HepG2 (cell line): ENCODE measurements at regions not wholly inside any gene's neighbourhood (a gene's known extent, or its start where the extent isn't known, plus 50 kb on each side); places are given as distances from the start of the nearest gene placed in this dataset.

Experiments used
- ATAC-seq: fragments of 200-7000 bp; cut with Tn5 transposase; 3 replicates; pipeline ENCODE4 v1.9.1; 2020; ENCODE audit warnings: mild to moderate bottlenecking, moderate library complexity
- BruUV-seq: library from RNA; stranded (reverse); fragments of 400-500 nt; replicated peaks from 2 replicates; lab custom pipeline; 2021; lab: Mats Ljungman, UMichigan
- CTCF ChIA-PET: fragments of 300-600 bp; formaldehyde crosslinking; extraction: SDS; loops from one replicate; lab custom pipeline; 2021; ENCODE audit warnings: low total read pairs, inconsistent platforms, low intra/inter-chr PET ratio; lab: Yijun Ruan, JAX
- POLR2A ChIA-PET: fragments of 350-600 bp; sonication (Branson Sonifier 250); formaldehyde crosslinking; loops from one replicate; lab custom pipeline; 2020; ENCODE audit warnings: antibody characterized with exemption, inconsistent platforms; lab: Yijun Ruan, JAX
- DNase-seq: peaks from one replicate; pipeline ENCODE4 v3.0.0-alpha.2; 2015; ENCODE audit warnings: low spot score
- FAIRE-seq: peaks from 3 replicates; lab custom pipeline; 2011; peaks lifted over from hg19 to GRCh38; lab: Jason Lieb, UNC
- H2AFZ ChIP-seq: one replicate; pipeline ENCODE4 v1.6.1; 2011; ENCODE audit warnings: low read length, inconsistent platforms
- H3K27ac ChIP-seq: fragments of 300-600 bp; 3 replicates; pipeline ENCODE4 v1.8.0; 2011; ENCODE audit warnings: mixed run types, mild to moderate bottlenecking, mixed read lengths, low read length, inconsistent platforms; ENCODE audit not compliant: insufficient read depth; ENCODE audit errors: extremely low read length
- H3K27me3 ChIP-seq, 2 experiments: fragments of 200-600 bp in 1 of 2; 2 replicates in 1 of 2; 3 replicates in 1 of 2; pipeline versions ENCODE4 v1.6.0 to v1.8.0; 2011; ENCODE audit warnings: low read length in 2 of 2, mild to moderate bottlenecking in 2 of 2, moderate library complexity in 2 of 2, inconsistent platforms in 1 of 2; ENCODE audit not compliant: insufficient read depth in 2 of 2, control insufficient read depth in 1 of 2
- H3K36me3 ChIP-seq, 2 experiments: fragments of 200-600 bp in 1 of 2; replicated peaks in 1 of 2; 2 replicates in 1 of 2; 3 replicates in 1 of 2; pipeline versions ENCODE4 v1.5.1 to v1.8.0; 2011; ENCODE audit warnings: low read length in 2 of 2, inconsistent platforms in 1 of 2; ENCODE audit not compliant: insufficient read depth in 2 of 2, control insufficient read depth in 1 of 2
- H3K4me1 ChIP-seq: 2 replicates; pipeline ENCODE4 v1.5.1; 2012; ENCODE audit warnings: low read length, inconsistent platforms; ENCODE audit not compliant: insufficient read depth
- H3K4me2 ChIP-seq: 2 replicates; pipeline ENCODE4 v1.6.0; 2011; ENCODE audit warnings: low read depth, low read length, inconsistent platforms
- H3K4me3 ChIP-seq, 3 experiments: fragments of 200-600 bp in 1 of 3; sonication (generic), shearing (Covaris generic) in 1 of 3; replicated peaks in 1 of 3; 2 replicates each; pipeline ENCODE4 v1.5.1; 2011 to 2016; ENCODE audit warnings: low read length in 3 of 3, inconsistent platforms in 2 of 3, low read depth in 2 of 3, mild to moderate bottlenecking in 2 of 3, control low read depth in 1 of 3, mixed read lengths in 1 of 3; ENCODE audit not compliant: insufficient read depth in 1 of 3
- H3K79me2 ChIP-seq: one replicate; pipeline ENCODE4 v1.6.1; 2011; ENCODE audit warnings: low read length, inconsistent platforms; ENCODE audit not compliant: insufficient read depth
- H3K9ac ChIP-seq: 2 replicates; pipeline ENCODE4 v1.6.0; 2011; ENCODE audit warnings: mild to moderate bottlenecking, low read depth, low read length, inconsistent platforms; ENCODE audit not compliant: insufficient read depth
- H3K9me3 ChIP-seq: 2 replicates; pipeline ENCODE4 v1.5.1; 2012; ENCODE audit warnings: mild to moderate bottlenecking, low read length
- H4K20me1 ChIP-seq: 2 replicates; pipeline ENCODE4 v1.6.0; 2011; ENCODE audit warnings: inconsistent platforms, mild to moderate bottlenecking, low read length, moderate library complexity; ENCODE audit not compliant: insufficient read depth
- ATM ChIP-seq: fragments of 450-650 bp; IDR thresholded peaks from 2 replicates; pipeline ENCODE4 v1.7.1; 2017; ENCODE audit warnings: mild to moderate bottlenecking, borderline replicate concordance
- BCL3 ChIP-seq: sonication (generic); formaldehyde crosslinking; IDR thresholded peaks from 2 replicates; pipeline ENCODE4 v1.5.1; 2020; ENCODE audit warnings: mild to moderate bottlenecking, missing genetic modification reagents, moderate library complexity
- FIP1L1 ChIP-seq: fragments of 200-400 bp; formaldehyde crosslinking; IDR thresholded peaks from 2 replicates; pipeline ENCODE4 v1.6.1; 2018; ENCODE audit warnings: low read depth, mild to moderate bottlenecking, low read length, moderate library complexity, borderline replicate concordance; ENCODE audit not compliant: insufficient read depth
- GFI1 ChIP-seq: sonication (generic); formaldehyde crosslinking; IDR thresholded peaks from 2 replicates; pipeline ENCODE4 v1.5.0; 2020; ENCODE audit warnings: missing genetic modification reagents, mild to moderate bottlenecking, borderline replicate concordance
- SRSF4 ChIP-seq: fragments of 200-400 bp; formaldehyde crosslinking; IDR thresholded peaks from one replicate; pipeline ENCODE4 v1.6.1; 2018; ENCODE audit warnings: mild to moderate bottlenecking, low read depth, low read length, moderate library complexity; ENCODE audit not compliant: poor library complexity, severe bottlenecking
- TEAD3 ChIP-seq: optimal IDR thresholded peaks from 2 replicates; pipeline ENCODE3; 2016; ENCODE audit warnings: borderline replicate concordance
- ZNF264 ChIP-seq: sonication (generic); formaldehyde crosslinking; IDR thresholded peaks from 2 replicates; pipeline ENCODE4 v1.4.0; 2020; ENCODE audit warnings: missing genetic modification reagents
- ZNF451 ChIP-seq: sonication (generic); formaldehyde crosslinking; IDR thresholded peaks from 2 replicates; pipeline ENCODE4 v1.5.0; 2020; ENCODE audit warnings: mild to moderate bottlenecking, missing genetic modification reagents
- ZNF709 ChIP-seq: sonication (generic); formaldehyde crosslinking; IDR thresholded peaks from 2 replicates; pipeline ENCODE4 v1.5.0; 2020; ENCODE audit warnings: mild to moderate bottlenecking, missing genetic modification reagents
- ZSCAN5A ChIP-seq: sonication (generic); formaldehyde crosslinking; IDR thresholded peaks from 2 replicates; pipeline ENCODE4 v1.8.0; 2022; ENCODE audit warnings: mild to moderate bottlenecking, missing genetic modification reagents, borderline replicate concordance
- WGBS: methylation state at CpG from one replicate; pipeline ENCODE4 v1.1.6; 2017; ENCODE audit warnings: low lambda C conversion rate; 5-methylcytosine and 5-hydroxymethylcytosine counted together
- in situ Hi-C: cut with HindIII; loops from 2 replicates; pipeline ENCODE4 v1.10.0; 2017; ENCODE audit warnings: low pct_unique_long_range_greater_than_20kb; ENCODE audit not compliant: extremely low pct_ligation_motif_present
- intact Hi-C: fragments of 100-400 bp; cut with micrococcal nuclease; formaldehyde crosslinking; loops from one replicate; pipeline ENCODE4 v1.10.0; 2022; ENCODE audit not compliant: unreplicated experiment
- TF ChIP-seq, protein P1 (sequence below): sonication (generic); formaldehyde crosslinking; IDR thresholded peaks from 2 replicates; pipeline ENCODE4 v1.4.0; 2020; ENCODE audit warnings: mild to moderate bottlenecking, missing genetic modification reagents

- Histone ChIP-seq H4K20me1 (no peaks in the 10 kb centered on the region), H3K4me1 (no peaks in the 10 kb centered on the region), H3K27ac (no peak overlapping the region), H3K4me3 (no peak overlapping the region), H3K27me3 (no peaks in the 10 kb centered on the region), H3K4me2 (no peak overlapping the region), H3K36me3 (no peaks in the 10 kb centered on the region), H3K79me2 (no peaks in the 10 kb centered on the region), H2AFZ (no peak overlapping the region)
- CTCF ChIA-PET, result no interaction called here
- in situ Hi-C loops, result no loop called here
- 22% methylated on average over 2 of the region's 2 CpGs for WGBS
- FAIRE-seq, result no peak
- ATAC-seq, result no peak
- POLR2A ChIA-PET, result no interaction called here
- no peak for DNase-seq
- TF ChIP-seq SRSF4, result no peak
- no peak for TF ChIP-seq ZSCAN5A
- no peak for TF ChIP-seq ZNF264 (CRISPR knock-in tag)
- TF ChIP-seq ZNF709 (CRISPR knock-in tag), result no peak
- no peak for TF ChIP-seq FIP1L1
- TF ChIP-seq TEAD3 (CRISPR knock-in tag), result no peak
- TF ChIP-seq GFI1 (CRISPR knock-in tag), result no peak
- TF ChIP-seq, all 625 proteins: peak for 0
- no peak overlapping the region for H3K9ac ChIP-seq
- intact Hi-C loops, result no loop called here
- H3K9me3 ChIP-seq, result no peaks in the 10 kb centered on the region
- BruUV-seq, result no TSS peak
Observed at GRCh38 chr9:109591691-109592090, 93.6 kb upstream of the PTPN3 start.

DNA sequence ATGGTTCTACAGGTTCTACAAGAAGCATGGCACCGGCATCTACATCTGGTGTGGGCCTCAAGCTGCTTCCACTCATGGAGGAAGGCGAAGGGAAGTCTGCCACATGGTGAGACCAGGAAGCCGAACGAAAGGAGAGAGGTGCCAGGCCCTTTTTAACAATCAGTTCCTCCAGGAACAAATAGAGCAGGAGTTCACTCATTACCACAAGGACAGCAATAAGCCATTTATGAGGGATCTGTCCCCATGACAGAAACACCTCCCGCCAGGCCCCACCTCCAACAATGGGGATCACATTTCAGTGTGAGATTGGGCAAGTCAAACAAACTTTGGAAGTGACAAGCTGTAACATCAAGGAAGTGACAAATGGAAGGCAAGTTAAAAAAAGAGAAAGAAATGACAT, 95.5 kb upstream of the PTPN3 start:
- Histone ChIP-seq H2AFZ (no peak overlapping the region), H3K9me3 (no peaks in the 10 kb centered on the region), H3K4me3 (no peak overlapping the region), H4K20me1 (no peaks in the 10 kb centered on the region), H3K79me2 (no peaks in the 10 kb centered on the region), H3K4me1 (no peaks in the 10 kb centered on the region), H3K9ac (no peak overlapping the region), H3K4me2 (no peak overlapping the region), H3K36me3 (no peaks in the 10 kb centered on the region), H3K27ac (no peak overlapping the region), H3K27me3 (no peaks in the 10 kb centered on the region)
- DNase-seq, result no peak
- intact Hi-C loops (no loop called here), in situ Hi-C loops (no loop called here)
- FAIRE-seq, result no peak
- 23% methylated on average over 5 of the region's 5 CpGs for WGBS
- CTCF ChIA-PET, result no interaction called here
- POLR2A ChIA-PET, result no interaction called here
- no peak for ATAC-seq
- BruUV-seq, result no TSS peak
- TF ChIP-seq ATM, result no peak
- TF ChIP-seq, protein P1, sequence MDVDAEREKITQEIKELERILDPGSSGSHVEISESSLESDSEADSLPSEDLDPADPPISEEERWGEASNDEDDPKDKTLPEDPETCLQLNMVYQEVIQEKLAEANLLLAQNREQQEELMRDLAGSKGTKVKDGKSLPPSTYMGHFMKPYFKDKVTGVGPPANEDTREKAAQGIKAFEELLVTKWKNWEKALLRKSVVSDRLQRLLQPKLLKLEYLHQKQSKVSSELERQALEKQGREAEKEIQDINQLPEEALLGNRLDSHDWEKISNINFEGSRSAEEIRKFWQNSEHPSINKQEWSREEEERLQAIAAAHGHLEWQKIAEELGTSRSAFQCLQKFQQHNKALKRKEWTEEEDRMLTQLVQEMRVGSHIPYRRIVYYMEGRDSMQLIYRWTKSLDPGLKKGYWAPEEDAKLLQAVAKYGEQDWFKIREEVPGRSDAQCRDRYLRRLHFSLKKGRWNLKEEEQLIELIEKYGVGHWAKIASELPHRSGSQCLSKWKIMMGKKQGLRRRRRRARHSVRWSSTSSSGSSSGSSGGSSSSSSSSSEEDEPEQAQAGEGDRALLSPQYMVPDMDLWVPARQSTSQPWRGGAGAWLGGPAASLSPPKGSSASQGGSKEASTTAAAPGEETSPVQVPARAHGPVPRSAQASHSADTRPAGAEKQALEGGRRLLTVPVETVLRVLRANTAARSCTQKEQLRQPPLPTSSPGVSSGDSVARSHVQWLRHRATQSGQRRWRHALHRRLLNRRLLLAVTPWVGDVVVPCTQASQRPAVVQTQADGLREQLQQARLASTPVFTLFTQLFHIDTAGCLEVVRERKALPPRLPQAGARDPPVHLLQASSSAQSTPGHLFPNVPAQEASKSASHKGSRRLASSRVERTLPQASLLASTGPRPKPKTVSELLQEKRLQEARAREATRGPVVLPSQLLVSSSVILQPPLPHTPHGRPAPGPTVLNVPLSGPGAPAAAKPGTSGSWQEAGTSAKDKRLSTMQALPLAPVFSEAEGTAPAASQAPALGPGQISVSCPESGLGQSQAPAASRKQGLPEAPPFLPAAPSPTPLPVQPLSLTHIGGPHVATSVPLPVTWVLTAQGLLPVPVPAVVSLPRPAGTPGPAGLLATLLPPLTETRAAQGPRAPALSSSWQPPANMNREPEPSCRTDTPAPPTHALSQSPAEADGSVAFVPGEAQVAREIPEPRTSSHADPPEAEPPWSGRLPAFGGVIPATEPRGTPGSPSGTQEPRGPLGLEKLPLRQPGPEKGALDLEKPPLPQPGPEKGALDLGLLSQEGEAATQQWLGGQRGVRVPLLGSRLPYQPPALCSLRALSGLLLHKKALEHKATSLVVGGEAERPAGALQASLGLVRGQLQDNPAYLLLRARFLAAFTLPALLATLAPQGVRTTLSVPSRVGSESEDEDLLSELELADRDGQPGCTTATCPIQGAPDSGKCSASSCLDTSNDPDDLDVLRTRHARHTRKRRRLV (CRISPR knock-in tag), result no peak
- TF ChIP-seq ZNF451 (CRISPR knock-in tag), result no peak
- no peak for TF ChIP-seq BCL3 (CRISPR knock-in tag)
